ENCODE measurements at regions not wholly inside any gene's neighbourhood (a gene's known extent, or its start where the extent isn't known, plus 50 kb on each side); places are given as distances from the start of the nearest gene placed in this dataset.

DNA sequence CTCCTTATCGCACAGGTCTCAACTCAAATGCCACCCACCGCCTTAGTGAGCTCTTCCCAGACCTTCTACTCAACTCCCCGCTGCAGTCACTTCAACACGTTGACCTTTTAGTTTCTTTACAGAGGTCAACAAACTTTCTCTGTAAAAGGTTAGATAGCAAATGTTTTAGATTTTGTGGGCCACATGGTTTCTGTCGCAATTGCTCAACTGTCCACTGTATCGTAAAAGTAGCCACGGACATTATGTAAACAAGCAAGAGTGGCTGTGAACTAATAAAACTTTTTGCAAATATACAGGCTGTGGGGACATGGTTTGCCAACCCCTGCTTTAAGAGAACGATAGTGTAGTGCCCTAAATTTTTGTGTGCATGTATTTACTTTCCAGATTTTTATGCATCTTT, 247.6 kb upstream of the TSHZ2 start:
- no peak overlapping the region for H4K5ac ChIP-seq (ENCODE audit: low read depth, low read length)
- no peaks in the 10 kb centered on the region for H3K27me3 ChIP-seq (ENCODE audit: control insufficient read depth, insufficient read depth, low read length)
- H3K4me1 ChIP-seq (ENCODE audit: control insufficient read depth, insufficient read depth, low read length): no peaks in the 10 kb centered on the region
- no peak overlapping the region for H4K8ac ChIP-seq (ENCODE audit: low read depth in 2 of 2, low read length in 2 of 2)
- BruUV-seq (replicated peaks): no TSS peak
- no peaks in the 10 kb centered on the region for H3K36me3 ChIP-seq (ENCODE audit: control insufficient read depth, insufficient read depth, low read length)
- intact Hi-C loops (cut with micrococcal nuclease): no loop called here
- dilution Hi-C loops (cut with HindIII; ENCODE audit: low sequenced_read_pairs, unreplicated experiment): no loop called here
- no peaks in the 10 kb centered on the region for H3K79me1 ChIP-seq (ENCODE audit: low read depth in 1 of 2, low read length in 2 of 2)
- no peak overlapping the region for H2AK9ac ChIP-seq (replicated peaks; ENCODE audit: low read depth, low read length, poor library complexity)
- no peak overlapping the region for H3K9ac ChIP-seq (ENCODE audit: low read depth, low read length)
- H3K23ac ChIP-seq (ENCODE audit: low read depth, low read length): no peak overlapping the region
- POLR2A ChIA-PET (ENCODE audit: unreplicated experiment): no interaction called here
- TF ChIP-seq CHD1 (IDR thresholded peaks at IDR 0.05; ENCODE audit: low read depth, low read length) (no peak), SMC3 (IDR thresholded peaks at IDR 0.05; ENCODE audit: low read depth, low read length) (no peak), BHLHE40 (IDR thresholded peaks at IDR 0.05; ENCODE audit: low read depth, low read length) (no peak), NFE2L2 (IDR thresholded peaks at IDR 0.05; ENCODE audit: low read depth, low read length) (no peak), FOS (IDR thresholded peaks at IDR 0.05; ENCODE audit: low read depth, low read length) (no peak), RCOR1 (IDR thresholded peaks at IDR 0.05; ENCODE audit: insufficient replicate concordance, low read length) (no peak), MXI1 (IDR thresholded peaks at IDR 0.05; ENCODE audit: borderline replicate concordance, low read depth, low read length) (no peak), MAFK (IDR thresholded peaks at IDR 0.05; ENCODE audit: low read depth, low read length) (no peak), RFX5 (IDR thresholded peaks at IDR 0.05; ENCODE audit: low read depth, low read length) (no peak), POLR2A (IDR thresholded peaks at IDR 0.05; ENCODE audit: low read depth, low read length) (no peak), RAD21 (IDR thresholded peaks at IDR 0.05; ENCODE audit: low read length) (no peak), MAZ (IDR thresholded peaks at IDR 0.05; ENCODE audit: borderline replicate concordance, low read depth, low read length) (no peak)
- TF ChIP-seq, protein P1, sequence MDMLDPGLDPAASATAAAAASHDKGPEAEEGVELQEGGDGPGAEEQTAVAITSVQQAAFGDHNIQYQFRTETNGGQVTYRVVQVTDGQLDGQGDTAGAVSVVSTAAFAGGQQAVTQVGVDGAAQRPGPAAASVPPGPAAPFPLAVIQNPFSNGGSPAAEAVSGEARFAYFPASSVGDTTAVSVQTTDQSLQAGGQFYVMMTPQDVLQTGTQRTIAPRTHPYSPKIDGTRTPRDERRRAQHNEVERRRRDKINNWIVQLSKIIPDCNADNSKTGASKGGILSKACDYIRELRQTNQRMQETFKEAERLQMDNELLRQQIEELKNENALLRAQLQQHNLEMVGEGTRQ (IDR thresholded peaks at IDR 0.05; ENCODE audit: low read depth, low read length): no peak
- TF ChIP-seq, protein P2, sequence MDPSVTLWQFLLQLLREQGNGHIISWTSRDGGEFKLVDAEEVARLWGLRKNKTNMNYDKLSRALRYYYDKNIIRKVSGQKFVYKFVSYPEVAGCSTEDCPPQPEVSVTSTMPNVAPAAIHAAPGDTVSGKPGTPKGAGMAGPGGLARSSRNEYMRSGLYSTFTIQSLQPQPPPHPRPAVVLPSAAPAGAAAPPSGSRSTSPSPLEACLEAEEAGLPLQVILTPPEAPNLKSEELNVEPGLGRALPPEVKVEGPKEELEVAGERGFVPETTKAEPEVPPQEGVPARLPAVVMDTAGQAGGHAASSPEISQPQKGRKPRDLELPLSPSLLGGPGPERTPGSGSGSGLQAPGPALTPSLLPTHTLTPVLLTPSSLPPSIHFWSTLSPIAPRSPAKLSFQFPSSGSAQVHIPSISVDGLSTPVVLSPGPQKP (IDR thresholded peaks at IDR 0.05; ENCODE audit: borderline replicate concordance, low read depth, low read length): no peak
- TF ChIP-seq, protein P3, sequence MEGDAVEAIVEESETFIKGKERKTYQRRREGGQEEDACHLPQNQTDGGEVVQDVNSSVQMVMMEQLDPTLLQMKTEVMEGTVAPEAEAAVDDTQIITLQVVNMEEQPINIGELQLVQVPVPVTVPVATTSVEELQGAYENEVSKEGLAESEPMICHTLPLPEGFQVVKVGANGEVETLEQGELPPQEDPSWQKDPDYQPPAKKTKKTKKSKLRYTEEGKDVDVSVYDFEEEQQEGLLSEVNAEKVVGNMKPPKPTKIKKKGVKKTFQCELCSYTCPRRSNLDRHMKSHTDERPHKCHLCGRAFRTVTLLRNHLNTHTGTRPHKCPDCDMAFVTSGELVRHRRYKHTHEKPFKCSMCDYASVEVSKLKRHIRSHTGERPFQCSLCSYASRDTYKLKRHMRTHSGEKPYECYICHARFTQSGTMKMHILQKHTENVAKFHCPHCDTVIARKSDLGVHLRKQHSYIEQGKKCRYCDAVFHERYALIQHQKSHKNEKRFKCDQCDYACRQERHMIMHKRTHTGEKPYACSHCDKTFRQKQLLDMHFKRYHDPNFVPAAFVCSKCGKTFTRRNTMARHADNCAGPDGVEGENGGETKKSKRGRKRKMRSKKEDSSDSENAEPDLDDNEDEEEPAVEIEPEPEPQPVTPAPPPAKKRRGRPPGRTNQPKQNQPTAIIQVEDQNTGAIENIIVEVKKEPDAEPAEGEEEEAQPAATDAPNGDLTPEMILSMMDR (conservative IDR thresholded peaks at IDR 0.05; ENCODE audit: low read depth, low read length): no peak
- H3K14ac ChIP-seq (replicated peaks; ENCODE audit: low read depth, low read length): no peak overlapping the region
- in situ Hi-C loops (cut with MboI; ENCODE audit: low sequenced_read_pairs): no loop called here
- H2BK120ac ChIP-seq (ENCODE audit: low read depth, low read length): no peak overlapping the region
- DNase-seq: no peak
- no peak overlapping the region for H4K91ac ChIP-seq (ENCODE audit: insufficient read depth, low read depth, low read length)
- CTCF ChIA-PET: no interaction called here
- H3K4me2 ChIP-seq (ENCODE audit: low read depth, low read length): no peak overlapping the region
- H2BK5ac ChIP-seq (ENCODE audit: low read depth, low read length, poor library complexity, severe bottlenecking): no peak overlapping the region
- no peak for ATAC-seq (ENCODE audit: low read depth)
- no peaks in the 10 kb centered on the region for H3K9me1 ChIP-seq (ENCODE audit: insufficient read depth, low read length)
- H3K4me3 ChIP-seq (ENCODE audit: insufficient read depth, low read depth, low read length): no peak overlapping the region
- no peaks in the 10 kb centered on the region for H4K20me1 ChIP-seq (ENCODE audit: insufficient read depth, low read length)
- no peak overlapping the region for H2AK5ac ChIP-seq (ENCODE audit: low read depth, low read length)
- H3K56ac ChIP-seq (ENCODE audit: extremely low read depth, insufficient read depth, low read length): no peak overlapping the region
- H2BK15ac ChIP-seq (ENCODE audit: low read depth, low read length): no peak overlapping the region
- H2AFZ ChIP-seq (replicated peaks; ENCODE audit: low read length, poor library complexity): no peak overlapping the region
- H3K18ac ChIP-seq (ENCODE audit: low read depth, low read length): no peak overlapping the region
- no peak overlapping the region for H3K27ac ChIP-seq (ENCODE audit: insufficient read depth, low read length)
- WGBS, 2 experiments (ENCODE audit: extremely low coverage in 2 of 2, insufficient read length in 1 of 2): no CpG with 5 or more reads among the region's 8 CpGs
- no peaks in the 10 kb centered on the region; the same call in 1 of the 2 replicates for H3K9me3 ChIP-seq (ENCODE audit: control insufficient read depth, insufficient read depth, low read length)
- no peak overlapping the region for H2BK20ac ChIP-seq (ENCODE audit: low read depth, low read length)
- no peak overlapping the region for H3K4ac ChIP-seq (ENCODE audit: low read depth, low read length)

Measured in IMR-90 (cell line).